ENCODE measurements at regions not wholly inside any gene's neighbourhood (a gene's known extent, or its start where the extent isn't known, plus 50 kb on each side); places are given as distances from the start of the nearest gene placed in this dataset.

DNA sequence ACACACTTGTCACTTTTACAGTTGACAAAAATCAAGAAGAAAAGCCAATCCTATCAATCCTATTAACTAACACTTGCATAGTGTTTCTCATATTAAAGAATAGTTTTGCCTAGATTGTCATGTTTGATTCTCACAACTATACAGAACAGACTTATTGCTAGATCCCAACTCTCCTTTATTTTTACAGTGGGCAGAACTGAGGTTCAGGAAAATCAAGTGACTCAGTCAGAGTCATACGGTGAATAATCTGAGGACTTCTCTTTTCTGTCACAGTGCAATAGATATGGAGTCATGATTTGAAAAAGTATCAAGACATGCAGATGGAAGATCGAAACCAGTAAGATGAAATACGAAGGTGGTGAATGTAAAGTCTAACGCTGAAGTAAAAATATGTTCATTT is 195.1 kb upstream of the CITED2 start:
- no peak for DNase-seq

GRCh38 chr6:139568956-139569538 is 194.6 kb upstream of the CITED2 start:
- no peak for DNase-seq

- no peak for DNase-seq
Observed at GRCh38 chr6:139568151-139568955, 193.9 kb upstream of the CITED2 start.

GRCh38 chr6:139567095-139567494 is 192.6 kb upstream of the CITED2 start:
- no peak for DNase-seq

DNA sequence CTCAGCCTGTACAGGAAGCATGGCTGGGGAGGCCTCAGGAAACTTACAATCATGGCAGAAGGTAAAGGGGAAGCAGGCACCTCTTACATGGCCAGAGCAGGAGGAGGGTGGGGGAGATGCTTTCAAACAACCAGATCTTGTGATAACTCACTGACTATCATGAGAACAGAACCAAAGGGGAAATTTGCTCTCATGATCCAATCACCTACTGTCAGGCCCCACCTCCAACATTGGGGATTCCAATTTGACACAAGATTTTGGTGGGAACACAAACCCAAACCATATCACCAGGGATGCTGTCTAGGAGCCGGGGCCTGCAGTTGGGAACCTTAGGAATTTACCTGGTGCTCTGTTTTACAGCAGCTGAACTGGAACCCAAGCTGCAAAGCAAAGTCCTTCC is 191.1 kb upstream of the CITED2 start:
- DNase-seq, result no peak

DNA sequence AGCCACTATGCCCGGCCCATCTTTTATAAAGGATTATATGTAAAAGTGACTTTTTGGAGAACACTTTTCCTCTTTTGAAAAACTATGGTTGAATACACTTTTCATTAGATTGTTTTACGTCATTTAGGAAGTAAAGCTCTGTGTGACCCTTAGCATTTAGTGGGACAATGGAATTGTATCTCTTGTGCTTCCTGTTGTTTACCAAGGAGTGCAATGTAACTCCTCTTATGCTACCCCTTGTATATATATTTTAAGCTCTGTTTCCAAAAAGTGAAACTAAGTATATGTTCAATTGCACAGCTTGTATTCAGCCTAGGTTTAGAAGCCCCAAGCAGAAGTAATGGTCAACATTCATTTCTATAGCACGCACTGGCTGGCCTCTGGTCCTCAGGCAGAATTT is 183.1 kb upstream of the CITED2 start:
- DNase-seq, result no peak

GRCh38 chr6:139556532-139556931 is 182.1 kb upstream of the CITED2 start:
- DNase-seq, result no peak

GRCh38 chr6:139553916-139554315 is 179.5 kb upstream of the CITED2 start:
- no peak for DNase-seq

GRCh38 chr6:139551376-139551775 is 176.9 kb upstream of the CITED2 start:
- no peak for DNase-seq

GRCh38 chr6:139550361-139550760 is 175.9 kb upstream of the CITED2 start:
- DNase-seq, result no peak

GRCh38 chr6:139549561-139550070 is 175.2 kb upstream of the CITED2 start:
- DNase-seq, result no peak

DNA sequence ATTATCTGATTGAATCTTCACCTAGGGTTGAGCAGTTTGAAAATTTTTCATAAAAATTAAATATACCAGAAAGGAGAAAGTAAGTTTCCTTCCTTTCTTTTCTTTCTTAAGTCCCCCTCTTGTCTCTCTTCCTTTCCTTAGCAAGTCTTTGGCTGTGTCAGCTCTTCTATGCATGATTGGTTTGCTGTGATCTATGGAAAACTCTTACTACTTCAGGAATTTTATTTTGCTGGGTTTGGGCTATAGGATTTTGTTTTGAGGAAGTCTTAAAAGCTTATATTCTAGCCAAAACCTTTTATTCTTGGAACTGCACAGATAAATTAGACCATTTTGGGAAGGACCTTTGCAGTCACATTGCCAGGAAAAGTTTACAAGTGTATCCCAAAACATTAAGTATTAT is 173.4 kb upstream of the CITED2 start:
- no peak for DNase-seq

- no peak for DNase-seq
Observed at GRCh38 chr6:139547122-139547776, 172.8 kb upstream of the CITED2 start.

DNA sequence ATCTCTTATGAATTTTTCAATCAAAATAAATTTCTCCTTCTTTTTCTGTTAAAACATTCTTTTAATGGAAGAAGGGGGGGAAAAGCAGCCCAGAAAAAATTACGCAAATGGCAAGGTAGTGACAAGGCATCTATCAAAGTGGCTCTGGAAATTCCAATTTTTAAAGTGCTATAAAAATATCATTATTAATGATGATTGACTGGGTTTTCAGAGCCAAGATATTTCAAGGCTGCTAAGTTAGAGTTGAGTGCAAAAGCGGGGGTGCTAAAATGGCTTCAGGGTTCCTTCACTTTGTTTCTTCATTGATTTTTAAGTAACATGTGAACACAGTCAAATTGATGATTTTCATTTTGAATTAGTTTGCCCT is 171.6 kb upstream of the CITED2 start:
- no peak for DNase-seq

- DNase-seq, result no peak
Observed at GRCh38 chr6:139545206-139546105, 171.0 kb upstream of the CITED2 start.

- no peak for DNase-seq
Observed at GRCh38 chr6:139544701-139545057, 170.2 kb upstream of the CITED2 start.

DNA sequence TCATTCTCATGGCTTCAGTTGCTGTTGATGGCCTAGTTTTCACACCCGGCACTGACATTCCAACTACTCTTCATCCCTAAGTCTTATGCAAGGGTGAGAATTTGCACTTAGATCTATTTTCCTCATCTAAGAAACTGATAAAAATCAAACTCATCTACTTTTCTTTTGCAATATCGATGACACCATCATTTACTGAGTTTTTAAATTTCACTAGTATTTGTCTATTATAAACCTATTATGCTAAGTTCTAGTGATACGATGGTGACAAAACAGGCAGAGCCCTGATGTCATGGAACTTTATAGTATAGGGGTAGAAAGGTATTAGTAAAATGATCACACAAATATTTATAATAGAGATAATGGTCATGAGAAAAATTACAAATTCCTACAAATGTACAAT is 167.9 kb upstream of the CITED2 start:
- DNase-seq, result no peak

DNA sequence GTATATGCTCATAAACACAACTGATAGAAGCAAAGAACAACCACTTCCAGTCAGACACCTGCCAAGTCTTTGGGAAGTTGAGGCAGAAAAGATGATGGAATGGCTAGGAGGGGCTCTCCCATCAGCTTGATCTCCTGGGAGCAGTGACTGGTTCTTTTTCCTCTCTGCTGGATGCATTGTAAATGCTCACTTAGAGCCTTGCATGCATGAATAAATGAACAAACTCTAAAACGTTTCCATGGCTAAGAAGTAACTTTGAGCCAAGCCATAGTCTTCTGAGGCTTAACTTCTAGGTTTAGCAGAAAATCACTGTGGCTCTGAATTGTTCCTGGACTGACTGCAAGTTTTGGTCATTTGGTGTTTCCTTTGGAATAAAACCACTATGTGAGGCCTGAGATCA is 166.4 kb upstream of the CITED2 start:
- no peak for DNase-seq

DNA sequence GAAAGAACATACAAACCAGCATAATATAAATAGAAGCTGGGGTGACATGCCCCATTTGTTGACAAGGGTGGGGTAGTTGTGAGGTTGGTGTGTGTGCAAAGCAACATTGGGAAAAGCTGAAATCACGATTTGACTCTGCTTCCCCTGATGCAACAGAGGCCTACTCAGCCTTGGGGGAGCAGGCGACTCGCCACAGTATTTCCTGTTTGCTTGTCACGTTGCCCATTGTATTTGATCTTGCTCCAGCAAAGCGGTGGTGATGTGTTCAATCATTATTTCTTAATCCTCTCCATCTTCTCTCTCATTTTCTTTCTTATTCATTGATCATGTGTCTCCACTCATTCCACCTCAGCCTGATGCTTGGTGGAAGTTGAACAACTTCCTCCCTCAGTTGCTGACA is 165.8 kb upstream of the CITED2 start:
- DNase-seq, result peak; percentile 72

DNA sequence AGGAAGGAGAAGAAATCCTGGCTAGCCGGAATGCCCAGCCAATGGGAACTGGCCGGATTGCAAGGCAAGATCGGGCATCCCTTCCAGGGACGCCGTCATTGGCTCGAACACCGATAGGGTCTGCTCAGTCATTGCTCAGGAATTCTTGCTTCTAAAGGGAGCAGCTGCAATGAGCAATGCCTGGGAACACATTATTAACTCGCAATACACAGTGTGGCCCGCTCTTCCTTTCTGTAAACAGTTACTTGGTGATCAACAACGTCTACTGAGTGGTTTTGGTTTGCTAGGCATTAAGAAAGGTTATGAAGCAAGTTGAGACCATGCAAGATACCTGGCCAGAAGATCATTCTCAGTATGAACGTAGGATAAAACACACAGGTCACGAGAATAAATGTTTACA is 165.4 kb upstream of the CITED2 start:
- DNase-seq, result no peak

DNA sequence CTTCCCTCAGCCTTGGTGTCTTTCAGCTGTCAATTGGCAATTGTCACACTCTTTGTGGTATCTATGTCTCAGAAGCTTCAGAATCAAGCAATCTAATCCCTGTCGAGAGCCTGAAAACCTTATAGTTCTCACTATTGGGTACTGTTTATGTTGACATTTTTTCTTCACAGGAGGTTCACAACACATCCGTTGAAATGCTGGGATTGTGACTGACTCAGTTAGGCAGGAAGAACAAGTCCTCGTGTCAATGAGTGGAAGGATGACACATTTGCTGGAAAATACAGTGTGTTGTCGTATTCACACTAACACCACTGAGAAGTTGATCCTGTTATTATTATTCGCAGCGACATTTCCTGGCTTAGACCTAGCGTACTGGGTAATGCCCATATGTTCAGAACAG is 163.9 kb upstream of the CITED2 start:
- DNase-seq, result no peak

DNA sequence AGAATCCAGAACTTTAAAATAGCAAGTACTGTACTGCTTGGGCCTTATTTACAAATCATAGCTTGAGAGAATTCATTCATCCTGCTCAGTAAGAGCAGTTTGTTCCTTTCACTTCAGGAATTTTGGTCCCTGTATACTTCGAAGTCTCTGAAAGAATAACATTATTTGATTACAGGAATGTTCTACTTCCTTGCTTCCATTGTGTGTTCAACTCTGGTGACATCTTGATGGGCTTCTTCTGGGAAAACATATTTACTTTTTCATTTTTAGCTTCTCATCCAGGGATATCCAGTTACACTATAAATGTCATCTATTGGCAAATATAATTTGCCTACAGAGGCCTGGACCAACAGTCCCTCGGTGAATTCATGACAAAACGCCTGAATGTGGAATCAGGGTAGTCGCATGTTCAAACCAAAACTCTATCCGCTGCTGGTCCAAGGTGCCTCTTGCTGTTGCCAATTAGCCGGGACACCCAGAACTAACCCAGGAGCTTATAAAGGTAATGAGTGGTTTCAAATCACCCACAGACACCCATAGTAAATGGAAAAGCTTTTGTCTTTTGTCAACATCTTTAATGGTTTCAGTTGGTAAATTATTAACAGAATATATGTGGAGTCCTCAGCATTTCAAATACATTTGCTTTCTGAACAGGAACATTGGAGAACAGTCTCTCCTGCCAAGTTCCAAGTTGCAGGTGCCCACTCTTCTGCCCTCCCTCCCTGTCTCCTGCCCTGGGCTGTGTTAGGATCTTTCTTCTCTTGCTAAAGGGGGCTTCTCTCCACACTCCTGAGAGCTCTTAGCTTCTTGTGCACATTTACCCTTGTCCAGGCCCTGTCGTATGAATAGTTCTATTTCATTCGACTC is 162.5 kb upstream of the CITED2 start:
- no peak for DNase-seq
